ENCODE measurements at regions not wholly inside any gene's neighbourhood (a gene's known extent, or its start where the extent isn't known, plus 50 kb on each side); places are given as distances from the start of the nearest gene placed in this dataset.

DNA sequence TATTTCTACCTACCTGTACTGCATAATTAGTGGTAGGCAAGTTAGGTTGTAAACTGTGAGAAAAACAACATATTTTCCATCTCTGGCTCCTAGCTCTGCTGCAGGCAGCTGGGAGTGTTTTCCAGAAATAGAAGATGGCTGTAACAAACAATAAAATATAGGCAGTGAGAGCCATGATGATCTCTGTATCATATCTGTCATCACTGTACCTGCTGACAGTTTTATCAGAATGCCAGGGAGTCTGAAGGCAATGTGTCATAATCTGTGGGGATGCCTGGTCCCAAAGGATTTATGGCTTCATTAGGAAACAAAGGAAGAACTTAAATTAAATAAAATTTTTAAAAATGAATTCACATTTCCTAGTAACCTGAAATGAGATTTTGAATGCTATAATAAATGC is 160.9 kb upstream of the SMIM30 start:
- TF ChIP-seq, protein P1, sequence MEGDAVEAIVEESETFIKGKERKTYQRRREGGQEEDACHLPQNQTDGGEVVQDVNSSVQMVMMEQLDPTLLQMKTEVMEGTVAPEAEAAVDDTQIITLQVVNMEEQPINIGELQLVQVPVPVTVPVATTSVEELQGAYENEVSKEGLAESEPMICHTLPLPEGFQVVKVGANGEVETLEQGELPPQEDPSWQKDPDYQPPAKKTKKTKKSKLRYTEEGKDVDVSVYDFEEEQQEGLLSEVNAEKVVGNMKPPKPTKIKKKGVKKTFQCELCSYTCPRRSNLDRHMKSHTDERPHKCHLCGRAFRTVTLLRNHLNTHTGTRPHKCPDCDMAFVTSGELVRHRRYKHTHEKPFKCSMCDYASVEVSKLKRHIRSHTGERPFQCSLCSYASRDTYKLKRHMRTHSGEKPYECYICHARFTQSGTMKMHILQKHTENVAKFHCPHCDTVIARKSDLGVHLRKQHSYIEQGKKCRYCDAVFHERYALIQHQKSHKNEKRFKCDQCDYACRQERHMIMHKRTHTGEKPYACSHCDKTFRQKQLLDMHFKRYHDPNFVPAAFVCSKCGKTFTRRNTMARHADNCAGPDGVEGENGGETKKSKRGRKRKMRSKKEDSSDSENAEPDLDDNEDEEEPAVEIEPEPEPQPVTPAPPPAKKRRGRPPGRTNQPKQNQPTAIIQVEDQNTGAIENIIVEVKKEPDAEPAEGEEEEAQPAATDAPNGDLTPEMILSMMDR (IDR thresholded peaks at IDR 0.05): no peak
- TF ChIP-seq POLR2A (IDR thresholded peaks at IDR 0.05): no peak
- TF ChIP-seq POLR2AphosphoS5 (IDR thresholded peaks at IDR 0.05): no peak

All from suprapubic skin (tissue), 4 donors.